HG02763 (cell line): ENCODE measurements at regions not wholly inside any gene's neighbourhood (a gene's known extent, or its start where the extent isn't known, plus 50 kb on each side); places are given as distances from the start of the nearest gene placed in this dataset.
"Not testable (repeated sequence)": the region's sequence is repeated elsewhere in the genome, so short reads cannot be mapped to it uniquely, and the experiment has no call there.

Source experiments
- ATAC-seq: cut with Tn5 transposase; IDR thresholded peaks from one replicate; pipeline ENCODE4 v1.9.1; 2021; ENCODE audit warnings: mild to moderate bottlenecking, moderate library complexity; ENCODE audit not compliant: unreplicated experiment

DNA sequence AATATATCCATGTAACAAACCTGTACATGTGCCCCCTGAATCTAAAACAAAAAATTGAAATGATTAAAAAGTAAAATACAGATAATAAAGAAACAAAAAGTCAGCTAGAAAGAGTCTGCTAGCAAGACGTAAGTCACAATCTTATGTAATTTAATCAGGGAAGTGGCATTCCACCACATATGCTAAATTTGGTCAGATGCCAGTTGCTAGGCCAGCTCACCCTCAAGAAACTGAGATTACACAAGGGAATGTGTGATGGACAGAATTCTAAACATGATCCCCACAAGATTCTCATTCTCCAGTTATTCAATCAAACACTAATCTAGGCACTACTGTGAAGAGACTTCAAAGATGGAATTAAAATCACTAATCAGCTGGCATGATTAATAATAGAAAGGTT lies 689.3 kb downstream of the CENPC start:
- ATAC-seq, result no peak

GRCh38 chr4:66853845-66854244 lies 691.5 kb downstream of the CENPC start:
- ATAC-seq, result no peak

DNA sequence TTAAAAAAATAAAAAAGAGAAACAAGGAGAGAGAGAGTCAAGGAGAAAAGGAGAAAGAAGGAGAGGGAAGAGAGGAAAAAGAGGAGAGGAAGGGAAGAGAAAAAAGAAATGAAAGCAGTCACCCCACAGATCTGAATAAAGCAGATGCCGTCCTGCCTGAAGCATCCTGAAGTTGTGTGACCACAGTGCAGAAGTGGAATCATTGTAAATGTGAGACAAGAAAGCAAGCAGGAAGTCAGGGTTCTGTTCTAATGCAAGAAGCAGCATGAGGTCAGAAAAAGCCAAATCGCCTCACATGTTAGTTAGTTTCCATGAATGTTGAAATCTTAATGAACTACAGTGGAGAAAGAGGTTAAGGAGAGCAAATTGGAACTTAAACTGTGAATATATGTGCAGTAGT lies 692.5 kb downstream of the CENPC start:
- no peak for ATAC-seq

DNA sequence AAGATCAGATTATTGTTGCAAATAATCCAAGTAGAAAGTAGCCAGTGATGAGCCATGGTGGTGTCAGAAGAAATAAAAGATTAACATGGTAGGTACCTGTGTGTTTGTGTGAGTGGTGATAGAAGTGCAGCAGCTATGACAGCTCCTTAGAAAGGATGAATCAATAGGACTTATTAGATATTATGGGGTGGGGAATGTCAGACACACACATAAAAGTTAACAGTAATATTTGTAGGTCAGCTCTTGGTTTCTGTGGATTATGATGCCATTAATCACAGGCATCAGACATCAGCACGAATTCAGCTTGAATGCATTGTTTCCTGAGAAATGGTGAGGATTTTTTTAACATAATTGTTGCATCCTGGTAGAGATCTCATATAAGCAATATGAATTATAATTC lies 695.7 kb downstream of the CENPC start:
- no peak for ATAC-seq

DNA sequence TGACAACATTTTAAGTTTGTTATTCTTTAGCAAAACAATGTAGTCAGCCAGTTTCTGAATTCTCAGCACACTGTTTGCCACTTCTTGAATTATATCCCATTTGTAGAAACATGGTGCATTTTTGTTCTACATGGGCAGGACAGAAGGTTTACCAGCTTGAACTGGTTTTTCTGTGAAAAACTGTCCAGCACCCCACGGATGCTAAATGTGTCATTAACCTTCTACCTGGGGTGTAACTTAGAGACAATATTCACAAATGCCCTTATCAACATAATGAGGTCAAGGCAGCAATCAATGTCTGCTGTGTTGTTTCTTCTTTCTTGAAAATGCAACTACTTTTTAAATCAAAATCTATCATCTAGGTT lies 702.6 kb downstream of the CENPC start:
- ATAC-seq, result no peak

DNA sequence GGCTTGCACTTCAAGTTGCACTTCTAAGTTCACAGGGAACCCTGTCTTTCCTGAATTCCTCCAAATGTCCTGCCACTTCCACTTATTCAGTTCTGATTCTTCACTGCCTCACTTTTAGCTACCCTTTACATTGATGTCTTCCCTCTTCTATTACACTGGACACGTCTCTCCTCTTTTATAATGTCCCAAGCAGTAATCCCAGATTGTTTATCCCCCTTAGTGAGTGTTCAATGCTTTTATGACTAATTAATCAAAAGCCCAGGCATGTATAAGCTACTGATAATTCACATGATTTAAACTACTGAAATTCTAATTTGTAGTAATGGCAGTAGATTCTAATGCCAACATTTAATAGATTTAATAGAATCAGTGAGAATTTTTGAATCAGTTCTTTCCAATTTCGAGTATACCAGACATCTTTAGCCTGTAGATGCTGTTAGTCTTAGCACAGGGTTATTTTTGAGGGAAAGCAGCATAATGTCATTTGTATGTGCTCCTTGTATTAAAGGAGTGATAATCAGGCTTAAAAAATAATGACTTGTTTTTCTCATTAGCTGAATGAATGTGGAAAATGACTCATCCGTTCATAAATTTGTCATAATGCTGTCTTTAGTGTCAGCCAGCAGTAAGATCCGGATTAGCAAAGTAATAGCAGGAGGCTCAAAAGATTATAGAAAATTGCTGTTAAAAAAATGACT lies 703.1 kb downstream of the CENPC start:
- no peak for ATAC-seq

- no peak for ATAC-seq
Measured at GRCh38 chr4:66840178-66840577, 705.1 kb downstream of the CENPC start.

- no peak for ATAC-seq
Measured at GRCh38 chr4:66837279-66837922, 707.9 kb downstream of the CENPC start.

DNA sequence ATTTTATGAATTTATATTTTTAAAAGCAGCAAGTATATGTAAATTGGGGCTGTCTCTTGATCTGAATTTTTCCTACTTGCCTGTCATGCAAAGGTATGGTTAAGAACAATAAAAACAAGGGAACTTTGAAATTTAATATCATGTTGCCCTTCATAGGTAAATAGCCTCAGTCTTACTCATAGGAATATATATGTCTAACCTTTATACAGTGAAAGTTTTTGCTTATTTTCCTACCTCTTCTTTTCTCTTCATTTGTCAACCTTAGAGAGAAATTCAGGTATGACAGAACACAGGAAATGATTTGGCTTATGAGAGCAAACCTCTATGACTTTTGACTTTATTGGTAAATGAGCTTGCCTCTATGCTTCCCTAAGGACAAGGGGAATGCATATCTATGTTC lies 716.0 kb downstream of the CENPC start:
- no peak for ATAC-seq

- ATAC-seq, result no peak
Measured at GRCh38 chr4:66820681-66821080, 724.6 kb downstream of the CENPC start.

- ATAC-seq, result no peak
Measured at GRCh38 chr4:66814277-66814676, 731.0 kb downstream of the CENPC start.

GRCh38 chr4:66805582-66805981 lies 739.7 kb downstream of the CENPC start:
- no peak for ATAC-seq

DNA sequence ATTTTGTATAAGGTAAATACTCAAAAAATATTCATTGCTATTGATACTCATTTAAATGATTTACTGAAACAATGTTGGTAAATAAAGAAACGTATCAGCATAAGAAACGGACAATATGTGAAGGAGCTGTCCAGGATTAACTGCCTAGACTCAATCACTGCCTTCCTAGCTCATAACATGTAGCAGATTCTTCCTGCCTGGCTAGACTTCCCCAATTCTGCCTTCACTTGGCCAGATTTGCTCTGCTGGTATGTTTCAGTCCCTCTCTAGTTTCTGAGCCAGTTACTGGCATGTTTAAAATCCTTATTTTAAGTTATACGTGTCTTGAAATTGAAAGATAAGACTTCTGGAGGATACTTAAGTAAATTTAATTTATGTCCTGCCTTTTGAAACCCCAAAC lies 740.3 kb downstream of the CENPC start:
- ATAC-seq, result no peak

DNA sequence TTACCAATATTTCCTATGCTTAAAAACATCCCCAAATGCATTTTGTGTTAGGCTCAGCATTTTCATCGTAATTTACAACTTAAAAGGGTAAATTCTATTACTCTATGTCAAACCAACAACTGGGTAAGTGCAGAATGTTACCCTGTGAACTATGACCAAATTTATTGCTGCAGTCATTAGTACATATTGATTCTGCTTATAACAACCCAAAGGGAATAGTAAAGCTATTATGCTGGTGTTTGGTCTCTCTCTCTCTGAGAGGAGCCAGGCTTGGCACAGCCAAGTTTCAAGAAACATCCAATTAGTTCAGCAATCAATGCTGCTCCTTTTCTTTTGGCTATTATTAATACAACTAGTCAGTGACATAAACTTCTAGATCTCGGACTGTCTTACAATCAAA lies 747.7 kb downstream of the CENPC start:
- no peak for ATAC-seq

DNA sequence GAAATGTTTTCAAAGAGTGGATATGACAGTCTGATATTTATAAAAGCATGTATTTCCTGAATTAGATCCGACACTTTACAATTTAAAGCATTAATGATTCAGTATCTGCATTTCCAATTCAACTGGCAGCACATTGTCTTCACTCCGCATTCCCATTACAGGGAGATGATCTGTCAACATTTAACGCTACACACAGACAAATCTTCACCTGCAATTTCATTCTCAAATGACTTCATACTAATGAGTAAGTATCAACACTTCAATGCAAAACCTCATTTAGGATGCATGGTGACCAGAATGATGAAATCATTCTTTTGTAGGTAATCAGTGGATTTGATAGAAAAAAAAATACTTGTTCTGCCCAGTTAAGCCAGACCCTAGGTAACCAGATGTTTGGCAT lies 749.6 kb downstream of the CENPC start:
- ATAC-seq, result no peak

- no peak for ATAC-seq
Measured at GRCh38 chr4:66794390-66795034, 750.8 kb downstream of the CENPC start.

DNA sequence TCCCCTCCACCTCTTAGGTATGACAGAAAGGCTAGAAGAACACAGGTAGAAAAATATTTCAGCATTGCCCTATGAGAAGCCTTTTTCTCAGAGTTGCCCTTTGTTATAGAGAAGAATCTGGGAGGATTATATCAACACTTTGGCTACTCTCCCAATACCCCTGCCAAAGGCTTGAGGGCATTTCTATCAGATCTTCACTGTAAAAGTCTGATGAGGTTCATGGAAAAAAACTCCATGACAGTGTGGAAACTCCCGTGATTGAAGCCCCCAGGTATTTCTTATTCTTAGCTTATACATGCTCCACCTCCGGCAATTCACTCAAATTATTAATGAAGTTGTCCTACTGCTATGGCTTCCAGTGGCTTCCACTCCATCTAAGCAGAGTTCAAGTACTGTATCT lies 753.6 kb downstream of the CENPC start:
- ATAC-seq, result no peak

DNA sequence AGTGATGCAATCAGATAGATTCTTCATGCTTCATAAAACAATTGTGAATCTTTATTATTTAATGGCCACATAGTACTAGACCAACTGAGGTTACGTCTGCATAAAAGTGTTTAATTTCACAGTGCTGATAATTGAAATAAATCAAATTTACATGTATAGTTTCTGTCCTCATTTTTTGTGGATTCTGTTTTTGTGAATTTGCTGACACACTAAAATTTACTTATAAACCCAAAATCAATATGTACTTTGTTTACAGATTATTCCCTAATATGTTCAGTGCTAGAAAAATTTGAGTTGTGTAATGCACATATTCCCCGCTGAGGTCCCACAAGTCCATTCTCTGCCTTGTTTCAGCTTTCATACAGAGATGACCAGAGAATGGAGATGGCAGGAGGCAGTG lies 759.8 kb downstream of the CENPC start:
- no peak for ATAC-seq

- not testable (repeated sequence) for ATAC-seq
Measured at GRCh38 chr4:66782751-66783150, 762.6 kb downstream of the CENPC start.

DNA sequence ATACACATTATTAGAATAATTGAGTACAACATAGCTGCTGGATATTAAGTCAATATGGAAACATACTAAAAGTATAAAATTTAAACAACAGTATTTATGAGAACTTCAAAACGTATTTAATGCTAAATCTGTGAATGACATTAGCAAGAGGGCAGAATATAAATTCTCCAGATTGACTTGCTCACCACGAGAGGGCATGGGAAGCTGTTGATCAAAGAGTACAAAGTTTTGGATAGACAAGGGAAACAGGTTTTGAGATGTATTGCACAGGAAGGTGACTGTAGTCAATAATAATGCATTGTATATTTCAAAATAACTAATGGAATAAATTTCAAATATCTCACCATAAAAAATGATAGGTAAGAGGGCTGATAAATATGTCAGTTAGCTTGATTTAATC lies 768.2 kb downstream of the CENPC start:
- no peak for ATAC-seq

- no peak for ATAC-seq
Measured at GRCh38 chr4:66769441-66769840, 775.9 kb downstream of the CENPC start.

DNA sequence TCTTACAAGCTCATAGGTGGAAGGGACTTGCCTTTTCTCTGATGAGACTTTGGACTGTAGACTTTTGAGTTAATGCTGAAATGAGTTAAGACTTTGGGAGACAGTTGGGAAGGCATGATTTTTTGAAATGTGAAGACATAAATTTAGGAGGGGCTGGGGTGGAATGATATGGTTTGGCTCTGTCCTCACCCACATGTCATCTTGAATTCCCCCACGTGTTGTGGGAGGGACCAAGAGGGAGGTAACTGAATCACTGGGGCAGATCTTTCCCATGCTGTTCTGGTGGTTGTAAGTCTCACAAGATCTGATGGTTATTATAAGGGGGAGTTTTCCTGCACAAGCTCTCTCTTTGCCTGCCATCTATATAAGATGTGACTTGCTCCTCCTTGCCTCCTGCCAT lies 777.9 kb downstream of the CENPC start:
- no peak for ATAC-seq
